Loucy (cell line): ENCODE measurements at regions not wholly inside any gene's neighbourhood (a gene's known extent, or its start where the extent isn't known, plus 50 kb on each side); places are given as distances from the start of the nearest gene placed in this dataset.

Experiments
- EZH2phosphoT487 ChIP-seq: fragments of 200-600 bp; IDR thresholded peaks from 2 replicates; pipeline ENCODE4 v1.6.1; 2018; ENCODE audit warnings: antibody characterized with exemption, mild to moderate bottlenecking, moderate library complexity, borderline replicate concordance
- TF ChIP-seq, protein P1 (sequence below): fragments of 200-600 bp; sonication (generic); conservative IDR thresholded peaks from 2 replicates; pipeline ENCODE4 v1.5.1; 2014; ENCODE audit warnings: mild to moderate bottlenecking, antibody characterized with exemption, low read length

DNA sequence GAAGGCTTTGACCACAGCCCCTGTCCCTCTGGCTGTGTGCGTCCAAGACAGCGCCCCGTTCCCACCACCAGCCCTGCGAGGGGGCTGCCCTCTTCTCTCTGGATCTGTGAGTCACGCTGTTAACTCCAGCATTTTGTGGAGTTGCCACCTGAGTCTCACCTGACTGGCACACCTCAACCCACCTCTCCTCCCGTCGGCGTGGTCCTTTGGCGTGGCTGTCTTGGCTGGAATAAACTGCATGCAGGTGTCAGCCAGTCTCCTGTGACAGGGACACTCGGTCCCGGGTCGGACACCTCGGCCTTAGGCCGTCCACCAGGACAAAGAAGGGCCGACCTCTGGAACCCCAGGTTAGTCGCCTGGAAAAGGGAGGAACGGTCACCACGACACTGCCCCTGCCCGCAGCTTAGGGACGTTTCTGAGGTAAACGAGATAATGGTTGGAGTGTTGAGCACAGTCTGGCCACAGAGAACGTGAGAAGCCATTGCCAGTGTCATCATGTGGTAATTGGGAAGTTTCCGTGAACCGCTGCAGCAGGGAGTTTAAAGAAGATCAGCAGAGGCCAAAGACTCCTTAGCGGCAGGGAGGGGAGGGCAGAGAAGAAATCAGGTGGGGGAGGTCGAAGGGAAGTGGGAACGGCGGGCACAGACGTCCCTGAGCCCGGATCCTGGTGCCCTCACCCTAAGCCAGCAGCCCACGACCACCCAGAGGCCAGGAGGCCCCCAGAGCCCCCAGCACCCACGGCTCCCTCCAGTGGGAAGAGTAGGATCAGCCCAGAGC is 73.6 kb upstream of the FAM20C start:
- TF ChIP-seq, protein P1, sequence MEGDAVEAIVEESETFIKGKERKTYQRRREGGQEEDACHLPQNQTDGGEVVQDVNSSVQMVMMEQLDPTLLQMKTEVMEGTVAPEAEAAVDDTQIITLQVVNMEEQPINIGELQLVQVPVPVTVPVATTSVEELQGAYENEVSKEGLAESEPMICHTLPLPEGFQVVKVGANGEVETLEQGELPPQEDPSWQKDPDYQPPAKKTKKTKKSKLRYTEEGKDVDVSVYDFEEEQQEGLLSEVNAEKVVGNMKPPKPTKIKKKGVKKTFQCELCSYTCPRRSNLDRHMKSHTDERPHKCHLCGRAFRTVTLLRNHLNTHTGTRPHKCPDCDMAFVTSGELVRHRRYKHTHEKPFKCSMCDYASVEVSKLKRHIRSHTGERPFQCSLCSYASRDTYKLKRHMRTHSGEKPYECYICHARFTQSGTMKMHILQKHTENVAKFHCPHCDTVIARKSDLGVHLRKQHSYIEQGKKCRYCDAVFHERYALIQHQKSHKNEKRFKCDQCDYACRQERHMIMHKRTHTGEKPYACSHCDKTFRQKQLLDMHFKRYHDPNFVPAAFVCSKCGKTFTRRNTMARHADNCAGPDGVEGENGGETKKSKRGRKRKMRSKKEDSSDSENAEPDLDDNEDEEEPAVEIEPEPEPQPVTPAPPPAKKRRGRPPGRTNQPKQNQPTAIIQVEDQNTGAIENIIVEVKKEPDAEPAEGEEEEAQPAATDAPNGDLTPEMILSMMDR = no peak
- no peak for TF ChIP-seq EZH2phosphoT487
